ENCODE measurements at regions not wholly inside any gene's neighbourhood (a gene's known extent, or its start where the extent isn't known, plus 50 kb on each side); places are given as distances from the start of the nearest gene placed in this dataset.

DNA sequence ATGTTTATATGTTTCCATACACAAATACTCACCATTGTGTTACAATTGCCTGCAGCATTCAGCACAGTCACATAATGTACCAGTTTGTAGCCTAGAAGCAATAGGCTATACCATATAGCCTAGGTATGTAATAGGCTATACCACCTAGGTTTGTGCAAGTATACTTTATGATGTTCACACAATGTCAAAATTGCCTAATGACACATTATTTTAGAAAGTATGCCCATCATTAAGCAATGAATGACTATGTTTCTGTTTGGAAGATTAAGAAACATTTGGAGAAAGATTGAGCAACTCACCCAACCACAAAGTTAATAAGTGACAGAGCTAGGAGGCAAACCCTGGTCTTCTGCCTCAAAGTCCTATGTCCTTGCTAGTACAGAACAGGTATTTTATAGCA, 96.8 kb upstream of the GRIA3 start:
- DNase-seq (ENCODE audit: low spot score), result no peak
- Histone ChIP-seq H3K27ac (ENCODE audit: low read depth in 1 of 2, low read length in 2 of 2) (peak overlapping the region in 1 of 2 donors; percentile 32), H3K36me3 (ENCODE audit: control insufficient read depth in 4 of 4, insufficient read depth in 3 of 4, low read depth in 1 of 4, low read length in 3 of 4) (no peaks in the 10 kb centered on the region), H3K4me3 (ENCODE audit: low read depth in 1 of 3, low read length in 3 of 3) (no peak overlapping the region), H3K9ac (ENCODE audit: low read depth in 1 of 2, low read length in 2 of 2) (no peak overlapping the region), H3K4me1 (ENCODE audit: control insufficient read depth in 4 of 4, insufficient read depth in 4 of 4, low read length in 3 of 4) (peaks cover 0 to 24% (median 16%) of the 10 kb centered on the region in 4 donors), H3K9me3 (ENCODE audit: control insufficient read depth in 4 of 4, low read length in 3 of 4) (peaks cover 0 to 2% (median 0%) of the 10 kb centered on the region in 4 donors), H3K27me3 (ENCODE audit: control insufficient read depth in 4 of 4, insufficient read depth in 4 of 4, low read length in 3 of 4) (no peaks in the 10 kb centered on the region)
- TF ChIP-seq HNF4G (IDR thresholded peaks at IDR 0.05) (peak; percentile 31), RAD21 (IDR thresholded peaks at IDR 0.05) (peak; percentile 8 to 23), HNF4A (conservative IDR thresholded peaks at IDR 0.05) (peak; percentile 69 to 78), NR2F2 (IDR thresholded peaks at IDR 0.05) (no peak), FOXA2 (IDR thresholded peaks at IDR 0.05) (no peak), FOXA1 (IDR thresholded peaks at IDR 0.05) (no peak), REST (IDR thresholded peaks at IDR 0.05) (no peak), YY1 (IDR thresholded peaks at IDR 0.05) (peak; percentile 40), SP1 (IDR thresholded peaks at IDR 0.05) (peak; percentile 58), JUND (IDR thresholded peaks at IDR 0.05) (peak in 1 of 2 donors; percentile 46), RXRA (IDR thresholded peaks at IDR 0.05) (peak; percentile 35 to 50), EGR1 (IDR thresholded peaks at IDR 0.05; ENCODE audit: low read depth in 2 of 2) (no peak), TAF1 (conservative IDR thresholded peaks at IDR 0.05) (no peak), GABPA (IDR thresholded peaks at IDR 0.05 in 1 of 2, conservative IDR thresholded peaks at IDR 0.05 in 1 of 2) (no peak), MAX (IDR thresholded peaks at IDR 0.05) (peak; percentile 22)
- TF ChIP-seq, protein P1, sequence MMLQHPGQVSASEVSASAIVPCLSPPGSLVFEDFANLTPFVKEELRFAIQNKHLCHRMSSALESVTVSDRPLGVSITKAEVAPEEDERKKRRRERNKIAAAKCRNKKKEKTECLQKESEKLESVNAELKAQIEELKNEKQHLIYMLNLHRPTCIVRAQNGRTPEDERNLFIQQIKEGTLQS (IDR thresholded peaks at IDR 0.05), result no peak
- TF ChIP-seq, protein P2, sequence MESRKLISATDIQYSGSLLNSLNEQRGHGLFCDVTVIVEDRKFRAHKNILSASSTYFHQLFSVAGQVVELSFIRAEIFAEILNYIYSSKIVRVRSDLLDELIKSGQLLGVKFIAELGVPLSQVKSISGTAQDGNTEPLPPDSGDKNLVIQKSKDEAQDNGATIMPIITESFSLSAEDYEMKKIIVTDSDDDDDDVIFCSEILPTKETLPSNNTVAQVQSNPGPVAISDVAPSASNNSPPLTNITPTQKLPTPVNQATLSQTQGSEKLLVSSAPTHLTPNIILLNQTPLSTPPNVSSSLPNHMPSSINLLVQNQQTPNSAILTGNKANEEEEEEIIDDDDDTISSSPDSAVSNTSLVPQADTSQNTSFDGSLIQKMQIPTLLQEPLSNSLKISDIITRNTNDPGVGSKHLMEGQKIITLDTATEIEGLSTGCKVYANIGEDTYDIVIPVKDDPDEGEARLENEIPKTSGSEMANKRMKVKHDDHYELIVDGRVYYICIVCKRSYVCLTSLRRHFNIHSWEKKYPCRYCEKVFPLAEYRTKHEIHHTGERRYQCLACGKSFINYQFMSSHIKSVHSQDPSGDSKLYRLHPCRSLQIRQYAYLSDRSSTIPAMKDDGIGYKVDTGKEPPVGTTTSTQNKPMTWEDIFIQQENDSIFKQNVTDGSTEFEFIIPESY (IDR thresholded peaks at IDR 0.05), result peak; percentile 30
- TF ChIP-seq, protein P3, sequence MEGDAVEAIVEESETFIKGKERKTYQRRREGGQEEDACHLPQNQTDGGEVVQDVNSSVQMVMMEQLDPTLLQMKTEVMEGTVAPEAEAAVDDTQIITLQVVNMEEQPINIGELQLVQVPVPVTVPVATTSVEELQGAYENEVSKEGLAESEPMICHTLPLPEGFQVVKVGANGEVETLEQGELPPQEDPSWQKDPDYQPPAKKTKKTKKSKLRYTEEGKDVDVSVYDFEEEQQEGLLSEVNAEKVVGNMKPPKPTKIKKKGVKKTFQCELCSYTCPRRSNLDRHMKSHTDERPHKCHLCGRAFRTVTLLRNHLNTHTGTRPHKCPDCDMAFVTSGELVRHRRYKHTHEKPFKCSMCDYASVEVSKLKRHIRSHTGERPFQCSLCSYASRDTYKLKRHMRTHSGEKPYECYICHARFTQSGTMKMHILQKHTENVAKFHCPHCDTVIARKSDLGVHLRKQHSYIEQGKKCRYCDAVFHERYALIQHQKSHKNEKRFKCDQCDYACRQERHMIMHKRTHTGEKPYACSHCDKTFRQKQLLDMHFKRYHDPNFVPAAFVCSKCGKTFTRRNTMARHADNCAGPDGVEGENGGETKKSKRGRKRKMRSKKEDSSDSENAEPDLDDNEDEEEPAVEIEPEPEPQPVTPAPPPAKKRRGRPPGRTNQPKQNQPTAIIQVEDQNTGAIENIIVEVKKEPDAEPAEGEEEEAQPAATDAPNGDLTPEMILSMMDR (IDR thresholded peaks at IDR 0.05; ENCODE audit: low read depth, low read length, missing input control), result no peak
